K562 (cell line): ENCODE measurements at regions not wholly inside any gene's neighbourhood (a gene's known extent, or its start where the extent isn't known, plus 50 kb on each side); places are given as distances from the start of the nearest gene placed in this dataset.

ENCODE experiments used
- ATAC-seq: fragments of 200-7000 bp; cut with Tn5 transposase; 3 replicates; pipeline ENCODE4 v1.9.1; 2020; ENCODE audit warnings: moderate library complexity
- BruUV-seq: library from RNA; stranded (reverse); fragments of 400-500 nt; replicated peaks from 2 replicates; lab custom pipeline; 2021; lab: Mats Ljungman, UMichigan
- CTCF ChIA-PET: fragments of 300-600 bp; formaldehyde crosslinking; extraction: SDS; loops from one replicate; lab custom pipeline; 2021; ENCODE audit warnings: low intra/inter-chr PET ratio; lab: Yijun Ruan, JAX
- POLR2A ChIA-PET: fragments of 300-600, 350-650 bp; sonication (Branson Sonifier 250); formaldehyde crosslinking; extraction: SDS; loops from one replicate; lab custom pipeline; 2021; ENCODE audit warnings: antibody characterized with exemption, inconsistent platforms; lab: Yijun Ruan, JAX
- DNase-seq, 4 experiments: peaks; one replicate each; pipeline versions ENCODE4 v3.0.0 to v3.0.0-alpha.2; 2011 to 2018; ENCODE audit warnings: low spot score in 3 of 4, mixed read lengths in 3 of 4; ENCODE audit errors: extremely low read depth in 1 of 4
- FAIRE-seq: peaks from 2 replicates; lab custom pipeline; 2011; peaks lifted over from hg19 to GRCh38; lab: Jason Lieb, UNC
- H2AFZ ChIP-seq: 2 replicates; pipeline ENCODE4 v1.6.0; 2011; ENCODE audit warnings: low read depth, low read length, control low read depth, inconsistent platforms
- H3K27ac ChIP-seq: fragments of 200-600 bp; 3 replicates; pipeline ENCODE4 v1.8.0; 2011; ENCODE audit warnings: low read depth, mild to moderate bottlenecking, control low read depth, inconsistent platforms, low read length, moderate library complexity, mixed read lengths; ENCODE audit errors: extremely low read depth
- H3K27me3 ChIP-seq, 2 experiments: fragments of 300-600 bp in 1 of 2; 2 replicates in 1 of 2; 3 replicates in 1 of 2; pipeline versions ENCODE4 v1.6.0 to v1.8.0; 2011; ENCODE audit warnings: inconsistent platforms in 2 of 2, low read length in 2 of 2, mild to moderate bottlenecking in 1 of 2, mixed read lengths in 1 of 2, moderate library complexity in 1 of 2; ENCODE audit not compliant: control insufficient read depth in 2 of 2, insufficient read depth in 2 of 2
- H3K36me3 ChIP-seq: fragments of 300-600 bp; 3 replicates; pipeline ENCODE4 v1.8.0; 2011; ENCODE audit warnings: mild to moderate bottlenecking, low read length, inconsistent platforms; ENCODE audit not compliant: control insufficient read depth, insufficient read depth
- H3K4me1 ChIP-seq, 2 experiments: fragments of 200-600 bp in 1 of 2; replicated peaks in 1 of 2; 2 replicates in 1 of 2; 3 replicates in 1 of 2; pipeline versions ENCODE4 v1.5.1 to v1.8.0; 2011; ENCODE audit warnings: inconsistent platforms in 2 of 2, low read length in 2 of 2, mild to moderate bottlenecking in 1 of 2, mixed read lengths in 1 of 2, moderate library complexity in 1 of 2; ENCODE audit not compliant: control insufficient read depth in 2 of 2, insufficient read depth in 2 of 2
- H3K4me2 ChIP-seq: 2 replicates; pipeline ENCODE4 v1.6.1; 2011; ENCODE audit warnings: low read length, control low read depth, inconsistent platforms, mixed read lengths; ENCODE audit not compliant: insufficient read depth
- H3K4me3 ChIP-seq: fragments of 200-600 bp; sonication (generic), shearing (Covaris generic); 2 replicates; pipeline ENCODE4 v1.5.1; 2016; ENCODE audit warnings: control low read depth, inconsistent platforms
- H3K79me2 ChIP-seq: fragments of 200-600 bp; 3 replicates; pipeline ENCODE4 v1.8.0; 2011; ENCODE audit warnings: low read length, inconsistent platforms; ENCODE audit not compliant: control insufficient read depth, insufficient read depth
- H3K9ac ChIP-seq, 2 experiments: 2 replicates each; pipeline versions ENCODE4 v1.6.0 to v1.6.1; 2011; ENCODE audit warnings: low read depth in 2 of 2, low read length in 2 of 2, control low read depth in 1 of 2, inconsistent platforms in 1 of 2, mild to moderate bottlenecking in 1 of 2, mixed read lengths in 1 of 2; ENCODE audit not compliant: insufficient read depth in 1 of 2
- H3K9me1 ChIP-seq: one replicate; pipeline ENCODE4 v1.6.0; 2011; ENCODE audit warnings: inconsistent platforms, mild to moderate bottlenecking, low read length, moderate library complexity; ENCODE audit not compliant: control insufficient read depth, insufficient read depth
- H3K9me3 ChIP-seq: replicated peaks from 2 replicates; pipeline ENCODE4 v1.5.1; 2011; ENCODE audit warnings: low read depth, low read length, inconsistent platforms; ENCODE audit not compliant: control insufficient read depth, insufficient read depth
- H4K20me1 ChIP-seq: replicated peaks from 2 replicates; pipeline ENCODE4 v1.6.1; 2011; ENCODE audit warnings: low read length, inconsistent platforms, mixed read lengths; ENCODE audit not compliant: control insufficient read depth, insufficient read depth
- CREB1 ChIP-seq, 2 experiments: sonication (generic) in 1 of 2; formaldehyde crosslinking in 1 of 2; IDR thresholded peaks; 2 replicates each; pipeline versions ENCODE4 v1.6.1 to v1.8.0; 2012 to 2022; ENCODE audit warnings: inconsistent platforms in 1 of 2, mild to moderate bottlenecking in 1 of 2, missing genetic modification reagents in 1 of 2, moderate library complexity in 1 of 2
- E2F4 ChIP-seq: sonication (generic); formaldehyde crosslinking; IDR thresholded peaks from 2 replicates; pipeline ENCODE4 v1.8.0; 2022; ENCODE audit warnings: mild to moderate bottlenecking, low read depth, missing genetic modification reagents
- MAFK ChIP-seq: IDR thresholded peaks from 2 replicates; pipeline ENCODE4 v1.6.1; 2011; ENCODE audit warnings: low read length, improper control_type of control experiment
- NFYB ChIP-seq: IDR thresholded peaks from 2 replicates; pipeline ENCODE4 v1.6.1; 2011; ENCODE audit warnings: mild to moderate bottlenecking, moderate library complexity; ENCODE audit not compliant: insufficient read length; ENCODE audit errors: extremely low read depth
- NUFIP1 ChIP-seq: fragments of 450-650 bp; IDR thresholded peaks from 2 replicates; pipeline ENCODE4 v1.6.1; 2018; ENCODE audit not compliant: partially characterized antibody
- SMARCA5 ChIP-seq: fragments of 450-650 bp; IDR thresholded peaks from 2 replicates; pipeline ENCODE4 v1.6.1; 2016
- WGBS: fragments of 100-300 bp; shearing (Covaris generic); methylation state at CpG from one replicate; pipeline ENCODE4 v1.1.6; 2016; ENCODE audit warnings: low coverage, mixed read lengths; ENCODE audit not compliant: insufficient coverage; ENCODE audit errors: missing lambda C conversion rate; 5-methylcytosine and 5-hydroxymethylcytosine counted together
- in situ Hi-C: fragments of 300-500 bp; cut with MboI; formaldehyde crosslinking; loops from 4 replicates; pipeline ENCODE4 v1.15.0; 2018; ENCODE audit warnings: inconsistent platforms, mixed read lengths
- intact Hi-C: fragments of 100-400 bp; cut with micrococcal nuclease; formaldehyde crosslinking; loops from 2 replicates; pipeline ENCODE4 v1.14.2; 2022
- TF ChIP-seq, protein P1 (sequence below): fragments of 250-450 bp; sonication (Bioruptor Pico); IDR thresholded peaks from 2 replicates; pipeline ENCODE4 v1.4.0; 2020; ENCODE audit warnings: mild to moderate bottlenecking, moderate library complexity
- TF ChIP-seq, protein P2 (sequence below): fragments of 250-450 bp; sonication (Bioruptor Pico); IDR thresholded peaks from 2 replicates; pipeline ENCODE4 v1.8.0; 2022; ENCODE audit warnings: inconsistent platforms
- TF ChIP-seq, protein P3 (sequence below): fragments of 450-650 bp; IDR thresholded peaks from 2 replicates; pipeline ENCODE4 v1.6.1; 2016

GRCh38 chr4:175934506-175934905 is 122.4 kb upstream of the GPM6A start:
- intact Hi-C loops, result no loop called here
- Histone ChIP-seq H2AFZ (no peak overlapping the region), H3K9me3 (no peaks in the 10 kb centered on the region), H3K4me2 (no peak overlapping the region), H3K27ac (no peak overlapping the region), H3K27me3 (no peaks in the 10 kb centered on the region), H3K36me3 (no peaks in the 10 kb centered on the region), H3K9me1 (no peaks in the 10 kb centered on the region), H3K4me3 (no peak overlapping the region)
- POLR2A ChIA-PET, result no interaction called here
- WGBS, result 2% methylated on average over 3 of the region's 3 CpGs
- in situ Hi-C loops, result no loop called here
- no TSS peak for BruUV-seq
- DNase-seq, result no peak
- ATAC-seq, result no peak
- FAIRE-seq, result no peak
- TF ChIP-seq NFYB, result no peak
- no peak for TF ChIP-seq NUFIP1
- TF ChIP-seq E2F4 (CRISPR knock-in tag), result no peak
- TF ChIP-seq CREB1 (IDR thresholded peaks at IDR 0.05), result no peak
- no peak for TF ChIP-seq CREB1 (CRISPR knock-in tag; IDR thresholded peaks at IDR 0.05)
- TF ChIP-seq, protein P1, sequence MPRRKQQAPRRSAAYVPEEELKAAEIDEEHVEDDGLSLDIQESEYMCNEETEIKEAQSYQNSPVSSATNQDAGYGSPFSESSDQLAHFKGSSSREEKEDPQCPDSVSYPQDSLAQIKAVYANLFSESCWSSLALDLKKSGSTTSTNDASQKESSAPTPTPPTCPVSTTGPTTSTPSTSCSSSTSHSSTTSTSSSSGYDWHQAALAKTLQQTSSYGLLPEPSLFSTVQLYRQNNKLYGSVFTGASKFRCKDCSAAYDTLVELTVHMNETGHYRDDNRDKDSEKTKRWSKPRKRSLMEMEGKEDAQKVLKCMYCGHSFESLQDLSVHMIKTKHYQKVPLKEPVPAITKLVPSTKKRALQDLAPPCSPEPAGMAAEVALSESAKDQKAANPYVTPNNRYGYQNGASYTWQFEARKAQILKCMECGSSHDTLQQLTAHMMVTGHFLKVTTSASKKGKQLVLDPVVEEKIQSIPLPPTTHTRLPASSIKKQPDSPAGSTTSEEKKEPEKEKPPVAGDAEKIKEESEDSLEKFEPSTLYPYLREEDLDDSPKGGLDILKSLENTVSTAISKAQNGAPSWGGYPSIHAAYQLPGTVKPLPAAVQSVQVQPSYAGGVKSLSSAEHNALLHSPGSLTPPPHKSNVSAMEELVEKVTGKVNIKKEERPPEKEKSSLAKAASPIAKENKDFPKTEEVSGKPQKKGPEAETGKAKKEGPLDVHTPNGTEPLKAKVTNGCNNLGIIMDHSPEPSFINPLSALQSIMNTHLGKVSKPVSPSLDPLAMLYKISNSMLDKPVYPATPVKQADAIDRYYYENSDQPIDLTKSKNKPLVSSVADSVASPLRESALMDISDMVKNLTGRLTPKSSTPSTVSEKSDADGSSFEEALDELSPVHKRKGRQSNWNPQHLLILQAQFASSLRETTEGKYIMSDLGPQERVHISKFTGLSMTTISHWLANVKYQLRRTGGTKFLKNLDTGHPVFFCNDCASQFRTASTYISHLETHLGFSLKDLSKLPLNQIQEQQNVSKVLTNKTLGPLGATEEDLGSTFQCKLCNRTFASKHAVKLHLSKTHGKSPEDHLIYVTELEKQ, result no peak
- TF ChIP-seq, protein P2, sequence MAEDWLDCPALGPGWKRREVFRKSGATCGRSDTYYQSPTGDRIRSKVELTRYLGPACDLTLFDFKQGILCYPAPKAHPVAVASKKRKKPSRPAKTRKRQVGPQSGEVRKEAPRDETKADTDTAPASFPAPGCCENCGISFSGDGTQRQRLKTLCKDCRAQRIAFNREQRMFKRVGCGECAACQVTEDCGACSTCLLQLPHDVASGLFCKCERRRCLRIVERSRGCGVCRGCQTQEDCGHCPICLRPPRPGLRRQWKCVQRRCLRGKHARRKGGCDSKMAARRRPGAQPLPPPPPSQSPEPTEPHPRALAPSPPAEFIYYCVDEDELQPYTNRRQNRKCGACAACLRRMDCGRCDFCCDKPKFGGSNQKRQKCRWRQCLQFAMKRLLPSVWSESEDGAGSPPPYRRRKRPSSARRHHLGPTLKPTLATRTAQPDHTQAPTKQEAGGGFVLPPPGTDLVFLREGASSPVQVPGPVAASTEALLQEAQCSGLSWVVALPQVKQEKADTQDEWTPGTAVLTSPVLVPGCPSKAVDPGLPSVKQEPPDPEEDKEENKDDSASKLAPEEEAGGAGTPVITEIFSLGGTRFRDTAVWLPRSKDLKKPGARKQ, result no peak
- TF ChIP-seq SMARCA5, result no peak
- TF ChIP-seq, protein P3, sequence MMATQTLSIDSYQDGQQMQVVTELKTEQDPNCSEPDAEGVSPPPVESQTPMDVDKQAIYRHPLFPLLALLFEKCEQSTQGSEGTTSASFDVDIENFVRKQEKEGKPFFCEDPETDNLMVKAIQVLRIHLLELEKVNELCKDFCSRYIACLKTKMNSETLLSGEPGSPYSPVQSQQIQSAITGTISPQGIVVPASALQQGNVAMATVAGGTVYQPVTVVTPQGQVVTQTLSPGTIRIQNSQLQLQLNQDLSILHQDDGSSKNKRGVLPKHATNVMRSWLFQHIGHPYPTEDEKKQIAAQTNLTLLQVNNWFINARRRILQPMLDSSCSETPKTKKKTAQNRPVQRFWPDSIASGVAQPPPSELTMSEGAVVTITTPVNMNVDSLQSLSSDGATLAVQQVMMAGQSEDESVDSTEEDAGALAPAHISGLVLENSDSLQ, result no peak
- no peak for TF ChIP-seq MAFK
- TF ChIP-seq, all 486 proteins: peak for 0
- CTCF ChIA-PET, result no interaction called here
- H3K9ac ChIP-seq, result no peak overlapping the region
- no peaks in the 10 kb centered on the region for H3K4me1 ChIP-seq
- H3K79me2 ChIP-seq, result no peaks in the 10 kb centered on the region
- no peaks in the 10 kb centered on the region for H4K20me1 ChIP-seq
